CD4-positive, CD25-positive, alpha-beta regulatory T cell (primary cell): ENCODE measurements at regions not wholly inside any gene's neighbourhood (a gene's known extent, or its start where the extent isn't known, plus 50 kb on each side); places are given as distances from the start of the nearest gene placed in this dataset.
A peak's percentile ranks its signal among the peaks of the same experiment; 100 is the strongest.

Experiments
- ATAC-seq, 2 donors: fragments of 150-1000 bp; cut with Tn5 transposase; one replicate each; pipeline ENCODE4 v1.10.0; 2021; ENCODE audit warnings: low read depth in 2 of 2, moderate number of reproducible peaks in 2 of 2, moderate library complexity in 1 of 2
- DNase-seq, 3 donors: peaks; one replicate each; pipeline versions ENCODE4 v3.0.0 to v3.0.0-alpha.2; 2012 to 2022; ENCODE audit warnings: mixed read lengths in 1 of 3
- H3K27ac ChIP-seq: one replicate; pipeline ENCODE4 v1.7.0; 2013; ENCODE audit warnings: mild to moderate bottlenecking, low read length; ENCODE audit not compliant: insufficient read depth, poor library complexity, severe bottlenecking
- H3K27me3 ChIP-seq: one replicate; pipeline ENCODE4 v1.7.0; 2013; ENCODE audit warnings: low read length; ENCODE audit not compliant: control insufficient read depth, insufficient read depth
- H3K36me3 ChIP-seq: one replicate; pipeline ENCODE4 v1.7.0; 2013; ENCODE audit warnings: mild to moderate bottlenecking, low read length, moderate library complexity; ENCODE audit not compliant: control insufficient read depth, insufficient read depth
- H3K4me1 ChIP-seq: 2 replicates; pipeline ENCODE4 v1.7.0; 2013; ENCODE audit warnings: mild to moderate bottlenecking, low read length; ENCODE audit not compliant: insufficient read depth, control insufficient read depth, poor library complexity, severe bottlenecking
- H3K4me3 ChIP-seq: one replicate; pipeline ENCODE4 v1.7.0; 2013; ENCODE audit warnings: low read depth, mild to moderate bottlenecking, low read length, moderate library complexity
- H3K9me3 ChIP-seq, 2 experiments: 1 replicate in 1 of 2; 2 replicates in 1 of 2; pipeline ENCODE4 v1.7.0; 2013; ENCODE audit warnings: low read length in 2 of 2, mild to moderate bottlenecking in 1 of 2, moderate library complexity in 1 of 2; ENCODE audit not compliant: control insufficient read depth in 2 of 2
- H3K27ac Mint-ChIP-seq, 3 donors: one replicate each; pipeline ENCODE4 v1.8.0; 2020 to 2022; ENCODE audit warnings: mild to moderate bottlenecking in 3 of 3, mixed read lengths in 3 of 3, moderate library complexity in 2 of 3
- H3K27me3 Mint-ChIP-seq: one replicate; pipeline ENCODE4 v1.8.0; 2022; ENCODE audit warnings: mild to moderate bottlenecking, mixed read lengths
- H3K36me3 Mint-ChIP-seq: one replicate; pipeline ENCODE4 v1.8.0; 2020; ENCODE audit warnings: mixed read lengths
- H3K4me1 Mint-ChIP-seq, 4 donors: one replicate each; pipeline ENCODE4 v1.8.0; 2020 to 2022; ENCODE audit warnings: mixed read lengths in 4 of 4, mild to moderate bottlenecking in 1 of 4
- H3K4me3 Mint-ChIP-seq, 4 donors: one replicate each; pipeline ENCODE4 v1.8.0; 2020 to 2022; ENCODE audit warnings: mild to moderate bottlenecking in 4 of 4, mixed read lengths in 4 of 4, moderate library complexity in 3 of 4
- H3K9me3 Mint-ChIP-seq, 7 donors: one replicate each; pipeline ENCODE4 v1.8.0; 2020 to 2022; ENCODE audit warnings: mixed read lengths in 7 of 7, mild to moderate bottlenecking in 3 of 7, moderate library complexity in 2 of 7

DNA sequence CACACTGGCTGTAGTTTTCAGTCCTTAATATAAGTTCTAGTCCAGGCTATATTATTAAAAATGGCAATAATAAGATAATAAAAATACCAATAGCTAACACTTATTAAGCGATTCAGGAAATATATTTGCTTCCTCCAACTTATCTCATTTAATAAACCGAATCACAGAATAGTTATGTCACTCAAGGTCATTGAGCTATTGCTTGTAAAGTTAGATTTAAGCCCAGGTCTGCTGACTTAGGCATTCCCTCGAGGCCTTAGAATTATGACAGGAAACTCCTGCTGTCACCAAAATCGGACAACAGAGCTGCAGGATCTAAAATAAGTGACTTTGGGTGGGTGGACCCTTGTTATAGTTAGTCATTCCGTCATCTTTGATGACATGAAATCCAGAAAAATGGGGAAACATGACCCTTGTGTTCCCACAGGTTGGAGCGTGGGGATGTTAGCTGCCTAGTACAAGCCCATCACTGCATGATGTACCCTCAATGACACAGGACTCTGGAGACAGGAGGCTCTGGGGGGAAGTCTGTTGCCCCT is 181.3 kb upstream of the PHYHIPL start:
- Histone ChIP-seq H3K4me3 (no peak overlapping the region), H3K4me1 (no peaks in the 10 kb centered on the region), H3K27ac (no peak overlapping the region), H3K27me3 (no peaks in the 10 kb centered on the region), H3K36me3 (no peaks in the 10 kb centered on the region), H3K9me3 (no peaks in the 10 kb centered on the region)
- Mint-ChIP-seq H3K27me3 (no peaks in the 10 kb centered on the region), H3K27ac (no peak overlapping the region), H3K4me3 (no peak overlapping the region), H3K36me3 (no peaks in the 10 kb centered on the region), H3K9me3 (peaks cover 0 to 9% (median 5%) of the 10 kb centered on the region in 7 donors), H3K4me1 (no peaks in the 10 kb centered on the region)
- ATAC-seq (no peak), DNase-seq (no peak)

- Mint-ChIP-seq H3K27ac (no peak overlapping the region), H3K27me3 (no peaks in the 10 kb centered on the region), H3K36me3 (no peaks in the 10 kb centered on the region), H3K4me3 (no peak overlapping the region), H3K4me1 (no peaks in the 10 kb centered on the region), H3K9me3 (peaks cover 0 to 5% (median 3%) of the 10 kb centered on the region in 7 donors)
- Histone ChIP-seq H3K36me3 (no peaks in the 10 kb centered on the region), H3K27me3 (no peaks in the 10 kb centered on the region), H3K4me3 (no peak overlapping the region), H3K4me1 (no peaks in the 10 kb centered on the region), H3K27ac (no peak overlapping the region), H3K9me3 (no peaks in the 10 kb centered on the region)
- ATAC-seq: no peak
- DNase-seq: no peak
Measured at GRCh38 chr10:58996063-58996462, 180.4 kb upstream of the PHYHIPL start.

- no peak for ATAC-seq
- H3K27ac ChIP-seq: no peak overlapping the region
- no peaks in the 10 kb centered on the region for H3K36me3 Mint-ChIP-seq
- H3K27ac Mint-ChIP-seq: peak overlapping the region in 1 of 3 donors; percentile 21
- H3K4me3 ChIP-seq: no peak overlapping the region
- no peaks in the 10 kb centered on the region for H3K27me3 ChIP-seq
- H3K27me3 Mint-ChIP-seq: no peaks in the 10 kb centered on the region
- no peaks in the 10 kb centered on the region for H3K4me1 Mint-ChIP-seq
- H3K9me3 ChIP-seq: no peaks in the 10 kb centered on the region
- DNase-seq: no peak
- peaks cover 0 to 5% (median 3%) of the 10 kb centered on the region in 7 donors for H3K9me3 Mint-ChIP-seq
- H3K4me1 ChIP-seq: no peaks in the 10 kb centered on the region
- no peaks in the 10 kb centered on the region for H3K36me3 ChIP-seq
- H3K4me3 Mint-ChIP-seq: no peak overlapping the region
Measured at GRCh38 chr10:58996866-58997265, 179.6 kb upstream of the PHYHIPL start.

- no peak overlapping the region for H3K4me3 Mint-ChIP-seq
- DNase-seq: no peak
- ATAC-seq: no peak
Measured at GRCh38 chr10:58998924-58999713, 177.3 kb upstream of the PHYHIPL start.

GRCh38 chr10:59000162-59000825 is 176.1 kb upstream of the PHYHIPL start:
- no peaks in the 10 kb centered on the region for H3K4me1 Mint-ChIP-seq
- H3K27me3 Mint-ChIP-seq: no peaks in the 10 kb centered on the region
- Histone ChIP-seq H3K4me1 (no peaks in the 10 kb centered on the region), H3K4me3 (no peak overlapping the region), H3K27me3 (no peaks in the 10 kb centered on the region), H3K9me3 (no peaks in the 10 kb centered on the region), H3K27ac (no peak overlapping the region), H3K36me3 (no peaks in the 10 kb centered on the region)
- no peaks in the 10 kb centered on the region for H3K36me3 Mint-ChIP-seq
- peak overlapping the region in 1 of 3 donors; percentile 48 for H3K27ac Mint-ChIP-seq
- no peak for DNase-seq
- no peak for ATAC-seq
- peaks cover 0 to 5% (median 3%) of the 10 kb centered on the region in 7 donors for H3K9me3 Mint-ChIP-seq
- H3K4me3 Mint-ChIP-seq: no peak overlapping the region

More at GRCh38 chr10:58998924-58999713, 177.3 kb upstream of the PHYHIPL start:
- Mint-ChIP-seq H3K4me1 (no peaks in the 10 kb centered on the region), H3K9me3 (peaks cover 0 to 5% (median 3%) of the 10 kb centered on the region in 7 donors), H3K27ac (no peak overlapping the region), H3K36me3 (no peaks in the 10 kb centered on the region), H3K27me3 (no peaks in the 10 kb centered on the region)
- Histone ChIP-seq H3K4me3 (no peak overlapping the region), H3K27ac (no peak overlapping the region), H3K9me3 (no peaks in the 10 kb centered on the region), H3K27me3 (no peaks in the 10 kb centered on the region), H3K36me3 (no peaks in the 10 kb centered on the region), H3K4me1 (no peaks in the 10 kb centered on the region)

GRCh38 chr10:59002011-59002410 is 174.4 kb upstream of the PHYHIPL start:
- Mint-ChIP-seq H3K4me3 (no peak overlapping the region), H3K4me1 (no peaks in the 10 kb centered on the region), H3K36me3 (no peaks in the 10 kb centered on the region), H3K27ac (no peak overlapping the region), H3K9me3 (peaks cover 0 to 3% (median 2%) of the 10 kb centered on the region in 7 donors), H3K27me3 (no peaks in the 10 kb centered on the region)
- no peaks in the 10 kb centered on the region for H3K27me3 ChIP-seq
- DNase-seq (no peak), ATAC-seq (no peak)
- H3K36me3 ChIP-seq: no peaks in the 10 kb centered on the region
- H3K9me3 ChIP-seq: no peaks in the 10 kb centered on the region
- no peaks in the 10 kb centered on the region for H3K4me1 ChIP-seq
- H3K4me3 ChIP-seq: no peak overlapping the region
- H3K27ac ChIP-seq: no peak overlapping the region

- Mint-ChIP-seq H3K36me3 (no peaks in the 10 kb centered on the region), H3K4me3 (no peak overlapping the region), H3K27ac (no peak overlapping the region), H3K9me3 (peaks cover 0 to 3% (median 0%) of the 10 kb centered on the region in 7 donors), H3K4me1 (no peaks in the 10 kb centered on the region), H3K27me3 (no peaks in the 10 kb centered on the region)
- DNase-seq (no peak), ATAC-seq (no peak)
- Histone ChIP-seq H3K36me3 (no peaks in the 10 kb centered on the region), H3K27ac (no peak overlapping the region), H3K9me3 (no peaks in the 10 kb centered on the region), H3K4me3 (no peak overlapping the region), H3K27me3 (no peaks in the 10 kb centered on the region), H3K4me1 (no peaks in the 10 kb centered on the region)
Measured at GRCh38 chr10:59003203-59003602, 173.2 kb upstream of the PHYHIPL start.
